ENCODE measurements at regions not wholly inside any gene's neighbourhood (a gene's known extent, or its start where the extent isn't known, plus 50 kb on each side); places are given as distances from the start of the nearest gene placed in this dataset.

GRCh38 chr15:69887553-69887952 is 210.2 kb downstream of the TLE3 start:
- FAIRE-seq (no peak), DNase-seq (ENCODE audit: insufficient read length, low spot score) (no peak)

GRCh38 chr15:69888406-69888805 is 209.3 kb downstream of the TLE3 start:
- FAIRE-seq: no peak

More at GRCh38 chr15:69887553-69887952, 210.2 kb downstream of the TLE3 start:
- no peak for TF ChIP-seq POLR2A (IDR thresholded peaks at IDR 0.05; ENCODE audit: low read depth, low read length)
- TF ChIP-seq POU2F2 (IDR thresholded peaks at IDR 0.05; ENCODE audit: low read depth, low read length): no peak
- TF ChIP-seq PAX5 (IDR thresholded peaks at IDR 0.05; ENCODE audit: insufficient read depth, low read length, severe bottlenecking): no peak
- TF ChIP-seq POLR2AphosphoS5 (IDR thresholded peaks at IDR 0.05; ENCODE audit: low read depth, low read length): no peak
- no peak for TF ChIP-seq SPI1 (IDR thresholded peaks at IDR 0.05; ENCODE audit: low read depth, low read length)
- no peak for TF ChIP-seq TAF1 (IDR thresholded peaks at IDR 0.05; ENCODE audit: low read depth, low read length)

GRCh38 chr15:69891070-69891536 is 206.6 kb downstream of the TLE3 start:
- FAIRE-seq (no peak), DNase-seq (ENCODE audit: insufficient read length, low spot score) (no peak)
- TF ChIP-seq PAX5 (IDR thresholded peaks at IDR 0.05; ENCODE audit: insufficient read depth, low read length, severe bottlenecking) (no peak), POLR2A (IDR thresholded peaks at IDR 0.05; ENCODE audit: low read depth, low read length) (no peak), POU2F2 (IDR thresholded peaks at IDR 0.05; ENCODE audit: low read depth, low read length) (no peak), TAF1 (IDR thresholded peaks at IDR 0.05; ENCODE audit: low read depth, low read length) (no peak), SPI1 (IDR thresholded peaks at IDR 0.05; ENCODE audit: low read depth, low read length) (no peak), POLR2AphosphoS5 (IDR thresholded peaks at IDR 0.05; ENCODE audit: low read depth, low read length) (no peak)

More at GRCh38 chr15:69888406-69888805, 209.3 kb downstream of the TLE3 start:
- no peak for TF ChIP-seq TAF1 (IDR thresholded peaks at IDR 0.05; ENCODE audit: low read depth, low read length)
- no peak for TF ChIP-seq POLR2A (IDR thresholded peaks at IDR 0.05; ENCODE audit: low read depth, low read length)
- no peak for DNase-seq (ENCODE audit: insufficient read length, low spot score)

GRCh38 chr15:69891606-69892005 is 206.1 kb downstream of the TLE3 start:
- no peak for DNase-seq (ENCODE audit: insufficient read length, low spot score)
- TF ChIP-seq PAX5 (IDR thresholded peaks at IDR 0.05; ENCODE audit: insufficient read depth, low read length, severe bottlenecking) (no peak), POU2F2 (IDR thresholded peaks at IDR 0.05; ENCODE audit: low read depth, low read length) (no peak), TAF1 (IDR thresholded peaks at IDR 0.05; ENCODE audit: low read depth, low read length) (no peak), SPI1 (IDR thresholded peaks at IDR 0.05; ENCODE audit: low read depth, low read length) (no peak), POLR2A (IDR thresholded peaks at IDR 0.05; ENCODE audit: low read depth, low read length) (no peak), POLR2AphosphoS5 (IDR thresholded peaks at IDR 0.05; ENCODE audit: low read depth, low read length) (no peak)
- FAIRE-seq: no peak

- FAIRE-seq: no peak
- TF ChIP-seq SPI1 (IDR thresholded peaks at IDR 0.05; ENCODE audit: low read depth, low read length) (0 out of 2 replicates have a peak, but pooled peaks have one; percentile 20), POLR2AphosphoS5 (IDR thresholded peaks at IDR 0.05; ENCODE audit: low read depth, low read length) (no peak)
Observed at GRCh38 chr15:69892351-69892750, 205.4 kb downstream of the TLE3 start.

GRCh38 chr15:69893086-69893485 is 204.6 kb downstream of the TLE3 start:
- no peak for DNase-seq (ENCODE audit: insufficient read length, low spot score)
- TF ChIP-seq SPI1 (IDR thresholded peaks at IDR 0.05; ENCODE audit: low read depth, low read length) (no peak), PAX5 (IDR thresholded peaks at IDR 0.05; ENCODE audit: insufficient read depth, low read length, severe bottlenecking) (no peak), TAF1 (IDR thresholded peaks at IDR 0.05; ENCODE audit: low read depth, low read length) (no peak)
- FAIRE-seq: no peak

More at GRCh38 chr15:69892351-69892750, 205.4 kb downstream of the TLE3 start:
- DNase-seq (ENCODE audit: insufficient read length, low spot score): no peak

- TF ChIP-seq POLR2A (IDR thresholded peaks at IDR 0.05; ENCODE audit: low read depth, low read length) (no peak), PAX5 (IDR thresholded peaks at IDR 0.05; ENCODE audit: insufficient read depth, low read length, severe bottlenecking) (no peak), TAF1 (IDR thresholded peaks at IDR 0.05; ENCODE audit: low read depth, low read length) (no peak), POLR2AphosphoS5 (IDR thresholded peaks at IDR 0.05; ENCODE audit: low read depth, low read length) (no peak), POU2F2 (IDR thresholded peaks at IDR 0.05; ENCODE audit: low read depth, low read length) (no peak), SPI1 (IDR thresholded peaks at IDR 0.05; ENCODE audit: low read depth, low read length) (no peak)
- no peak for FAIRE-seq
- no peak for DNase-seq (ENCODE audit: insufficient read length, low spot score)
Observed at GRCh38 chr15:69893863-69894262, 203.9 kb downstream of the TLE3 start.

GRCh38 chr15:69895202-69895601 is 202.5 kb downstream of the TLE3 start:
- TF ChIP-seq TAF1 (IDR thresholded peaks at IDR 0.05; ENCODE audit: low read depth, low read length): no peak
- TF ChIP-seq POLR2A (IDR thresholded peaks at IDR 0.05; ENCODE audit: low read depth, low read length): no peak
- no peak for TF ChIP-seq SPI1 (IDR thresholded peaks at IDR 0.05; ENCODE audit: low read depth, low read length)
- no peak for TF ChIP-seq PAX5 (IDR thresholded peaks at IDR 0.05; ENCODE audit: insufficient read depth, low read length, severe bottlenecking)
- TF ChIP-seq POLR2AphosphoS5 (IDR thresholded peaks at IDR 0.05; ENCODE audit: low read depth, low read length): no peak
- no peak for DNase-seq (ENCODE audit: insufficient read length, low spot score)
- FAIRE-seq: no peak

GRCh38 chr15:69896606-69897005 is 201.1 kb downstream of the TLE3 start:
- DNase-seq (ENCODE audit: insufficient read length, low spot score) (no peak), FAIRE-seq (no peak)
- TF ChIP-seq POLR2A (IDR thresholded peaks at IDR 0.05; ENCODE audit: low read depth, low read length) (no peak), SPI1 (IDR thresholded peaks at IDR 0.05; ENCODE audit: low read depth, low read length) (no peak), POLR2AphosphoS5 (IDR thresholded peaks at IDR 0.05; ENCODE audit: low read depth, low read length) (no peak), TAF1 (IDR thresholded peaks at IDR 0.05; ENCODE audit: low read depth, low read length) (no peak), PAX5 (IDR thresholded peaks at IDR 0.05; ENCODE audit: insufficient read depth, low read length, severe bottlenecking) (no peak), POU2F2 (IDR thresholded peaks at IDR 0.05; ENCODE audit: low read depth, low read length) (no peak)

GRCh38 chr15:69897061-69897460 is 200.7 kb downstream of the TLE3 start:
- FAIRE-seq (no peak), DNase-seq (ENCODE audit: insufficient read length, low spot score) (no peak)
- no peak for TF ChIP-seq POLR2A (IDR thresholded peaks at IDR 0.05; ENCODE audit: low read depth, low read length)
- no peak for TF ChIP-seq SPI1 (IDR thresholded peaks at IDR 0.05; ENCODE audit: low read depth, low read length)
- no peak for TF ChIP-seq PAX5 (IDR thresholded peaks at IDR 0.05; ENCODE audit: insufficient read depth, low read length, severe bottlenecking)
- no peak for TF ChIP-seq POLR2AphosphoS5 (IDR thresholded peaks at IDR 0.05; ENCODE audit: low read depth, low read length)
- TF ChIP-seq POU2F2 (IDR thresholded peaks at IDR 0.05; ENCODE audit: low read depth, low read length): no peak
- no peak for TF ChIP-seq TAF1 (IDR thresholded peaks at IDR 0.05; ENCODE audit: low read depth, low read length)
